CD14-positive monocyte (primary cell): ENCODE measurements at regions not wholly inside any gene's neighbourhood (a gene's known extent, or its start where the extent isn't known, plus 50 kb on each side); places are given as distances from the start of the nearest gene placed in this dataset.

ENCODE experiments used
- DNase-seq, 3 donors: peaks; one replicate each; pipeline ENCODE4 v3.0.0-alpha.2; 2011 to 2022
- H2AFZ ChIP-seq: 2 replicates; pipeline ENCODE4 v1.6.0; 2012; ENCODE audit warnings: mild to moderate bottlenecking, low read depth, low read length, inconsistent platforms; ENCODE audit not compliant: insufficient read depth, poor library complexity, severe bottlenecking
- H3K27ac ChIP-seq, 2 donors: 1 replicate in 1 of 2; 2 replicates in 1 of 2; pipeline ENCODE4 v1.5.1; 2012 to 2013; ENCODE audit warnings: low read length in 2 of 2, control low read depth in 1 of 2, inconsistent platforms in 1 of 2, low read depth in 1 of 2, mild to moderate bottlenecking in 1 of 2
- H3K27me3 ChIP-seq, 2 donors: one replicate each; pipeline versions ENCODE4 v1.6.0 to v1.6.1; 2011 to 2013; ENCODE audit warnings: low read length in 2 of 2; ENCODE audit not compliant: control insufficient read depth in 2 of 2, insufficient read depth in 2 of 2
- H3K36me3 ChIP-seq, 2 donors: replicated peaks in 1 of 2; 1 replicate in 1 of 2; 2 replicates in 1 of 2; pipeline versions ENCODE4 v1.5.1 to v1.6.1; 2012 to 2013; ENCODE audit warnings: low read length in 2 of 2, control low read depth in 1 of 2, inconsistent platforms in 1 of 2, mild to moderate bottlenecking in 1 of 2; ENCODE audit not compliant: insufficient read depth in 2 of 2, control insufficient read depth in 1 of 2
- H3K4me1 ChIP-seq, 2 donors: 1 replicate in 1 of 2; 2 replicates in 1 of 2; pipeline versions ENCODE4 v1.5.1 to v1.6.1; 2012 to 2013; ENCODE audit warnings: low read length in 2 of 2, control low read depth in 1 of 2, inconsistent platforms in 1 of 2, mild to moderate bottlenecking in 1 of 2, moderate library complexity in 1 of 2; ENCODE audit not compliant: insufficient read depth in 2 of 2, control insufficient read depth in 1 of 2
- H3K4me2 ChIP-seq: replicated peaks from 2 replicates; pipeline ENCODE3; 2012; ENCODE audit warnings: low read length, moderate library complexity, mild to moderate bottlenecking; ENCODE audit not compliant: poor library complexity, severe bottlenecking; ENCODE audit errors: extremely low read depth
- H3K4me3 ChIP-seq, 3 experiments: fragments of 200-600 bp in 1 of 3; sonication (generic) in 1 of 3; replicated peaks in 1 of 3; 1 replicate in 2 of 3; 2 replicates in 1 of 3; pipeline ENCODE4 v1.5.1; 2011 to 2013; ENCODE audit warnings: low read length in 3 of 3, mild to moderate bottlenecking in 3 of 3, control low read depth in 2 of 3, low read depth in 2 of 3, inconsistent platforms in 1 of 3, moderate library complexity in 1 of 3
- H3K79me2 ChIP-seq: 2 replicates; pipeline ENCODE4 v1.6.0; 2012; ENCODE audit warnings: mild to moderate bottlenecking, control low read depth, inconsistent platforms, low read length, moderate library complexity; ENCODE audit not compliant: insufficient read depth
- H3K9ac ChIP-seq: 2 replicates; pipeline ENCODE4 v1.6.0; 2017; ENCODE audit warnings: low read length, mild to moderate bottlenecking; ENCODE audit not compliant: insufficient read depth, poor library complexity, severe bottlenecking
- H3K9me3 ChIP-seq, 2 donors: replicated peaks in 1 of 2; 1 replicate in 1 of 2; 2 replicates in 1 of 2; pipeline versions ENCODE4 v1.5.1 to v1.6.1; 2012 to 2013; ENCODE audit warnings: low read length in 2 of 2, control low read depth in 1 of 2; ENCODE audit not compliant: control insufficient read depth in 1 of 2, insufficient read depth in 1 of 2
- H4K20me1 ChIP-seq: 2 replicates; pipeline ENCODE4 v1.6.0; 2012; ENCODE audit warnings: mild to moderate bottlenecking, low read length, control low read depth, moderate library complexity; ENCODE audit not compliant: insufficient read depth
- H3K27ac Mint-ChIP-seq, 7 donors: one replicate each; pipeline ENCODE4 v1.8.0; 2020; ENCODE audit warnings: mild to moderate bottlenecking in 7 of 7, mixed read lengths in 7 of 7, moderate library complexity in 6 of 7, inconsistent platforms in 2 of 7
- H3K27me3 Mint-ChIP-seq, 3 donors: one replicate each; pipeline ENCODE4 v1.8.0; 2021 to 2022; ENCODE audit warnings: low read depth in 3 of 3, mild to moderate bottlenecking in 3 of 3, mixed read lengths in 3 of 3, moderate library complexity in 3 of 3, inconsistent platforms in 1 of 3
- H3K36me3 Mint-ChIP-seq, 2 donors: one replicate each; pipeline ENCODE4 v1.8.0; 2020; ENCODE audit warnings: mixed read lengths in 2 of 2, inconsistent platforms in 1 of 2, mild to moderate bottlenecking in 1 of 2
- H3K4me1 Mint-ChIP-seq: one replicate; pipeline ENCODE4 v1.8.0; 2020; ENCODE audit warnings: mild to moderate bottlenecking, mixed read lengths
- H3K4me3 Mint-ChIP-seq, 2 donors: one replicate each; pipeline ENCODE4 v1.8.0; 2020; ENCODE audit warnings: mild to moderate bottlenecking in 2 of 2, mixed read lengths in 2 of 2, moderate library complexity in 1 of 2
- H3K9me3 Mint-ChIP-seq, 7 donors: one replicate each; pipeline ENCODE4 v1.8.0; 2020 to 2022; ENCODE audit warnings: mixed read lengths in 7 of 7, mild to moderate bottlenecking in 6 of 7, moderate library complexity in 6 of 7, inconsistent platforms in 2 of 7
- WGBS: methylation state at CpG from one replicate; pipeline ENCODE4 v1.1.5; 2013; ENCODE audit warnings: missing lambda C conversion rate; ENCODE audit not compliant: insufficient coverage; 5-methylcytosine and 5-hydroxymethylcytosine counted together
- intact Hi-C, 2 donors: fragments of 100-400 bp; cut with micrococcal nuclease; formaldehyde crosslinking; loops; one replicate each; pipeline versions ENCODE4 v1.15.0 to v1.15.1; 2023
- TF ChIP-seq, protein P1 (sequence below): fragments of 200-600 bp; IDR thresholded peaks from one replicate; pipeline ENCODE4 v1.8.0; 2022; ENCODE audit warnings: antibody characterized with exemption, mild to moderate bottlenecking

DNA sequence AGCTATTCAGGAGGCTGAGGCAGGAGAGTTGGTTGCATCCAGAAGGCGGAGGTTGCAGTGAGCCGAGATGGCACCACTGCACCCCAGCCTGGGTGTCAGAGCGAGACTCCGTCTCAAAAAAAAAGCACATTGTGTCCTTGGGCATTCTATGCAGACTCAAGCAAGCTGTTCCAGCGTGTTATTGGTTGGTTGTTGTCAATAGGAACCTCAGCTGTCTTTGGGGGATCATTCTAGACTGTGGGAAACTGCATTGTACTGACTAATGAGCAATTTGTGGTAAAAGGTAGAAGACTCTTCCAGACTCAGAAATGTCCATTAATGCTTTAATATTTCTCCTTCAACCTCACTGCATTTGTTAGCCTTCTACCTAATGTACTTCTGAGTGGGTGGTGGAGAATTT is 379.5 kb upstream of the GRAMD2B start:
- Histone ChIP-seq H3K9ac (no peak overlapping the region), H3K4me2 (no peak overlapping the region), H3K79me2 (no peaks in the 10 kb centered on the region), H3K9me3 (peaks cover 0 to 6% of the 10 kb centered on the region in 2 donors), H3K27me3 (no peaks in the 10 kb centered on the region), H2AFZ (no peak overlapping the region), H3K36me3 (no peaks in the 10 kb centered on the region), H3K4me1 (no peaks in the 10 kb centered on the region), H3K4me3 (no peak overlapping the region), H3K27ac (no peak overlapping the region), H4K20me1 (no peaks in the 10 kb centered on the region)
- DNase-seq, result no peak
- intact Hi-C loops, result no loop called here
- Mint-ChIP-seq H3K27ac (no peak overlapping the region), H3K9me3 (peaks cover 0 to 11% (median 2%) of the 10 kb centered on the region in 7 donors), H3K36me3 (no peaks in the 10 kb centered on the region), H3K4me3 (no peak overlapping the region), H3K4me1 (no peaks in the 10 kb centered on the region), H3K27me3 (no peaks in the 10 kb centered on the region)
- 85% methylated on average over 5 of the region's 5 CpGs for WGBS
- TF ChIP-seq, protein P1, sequence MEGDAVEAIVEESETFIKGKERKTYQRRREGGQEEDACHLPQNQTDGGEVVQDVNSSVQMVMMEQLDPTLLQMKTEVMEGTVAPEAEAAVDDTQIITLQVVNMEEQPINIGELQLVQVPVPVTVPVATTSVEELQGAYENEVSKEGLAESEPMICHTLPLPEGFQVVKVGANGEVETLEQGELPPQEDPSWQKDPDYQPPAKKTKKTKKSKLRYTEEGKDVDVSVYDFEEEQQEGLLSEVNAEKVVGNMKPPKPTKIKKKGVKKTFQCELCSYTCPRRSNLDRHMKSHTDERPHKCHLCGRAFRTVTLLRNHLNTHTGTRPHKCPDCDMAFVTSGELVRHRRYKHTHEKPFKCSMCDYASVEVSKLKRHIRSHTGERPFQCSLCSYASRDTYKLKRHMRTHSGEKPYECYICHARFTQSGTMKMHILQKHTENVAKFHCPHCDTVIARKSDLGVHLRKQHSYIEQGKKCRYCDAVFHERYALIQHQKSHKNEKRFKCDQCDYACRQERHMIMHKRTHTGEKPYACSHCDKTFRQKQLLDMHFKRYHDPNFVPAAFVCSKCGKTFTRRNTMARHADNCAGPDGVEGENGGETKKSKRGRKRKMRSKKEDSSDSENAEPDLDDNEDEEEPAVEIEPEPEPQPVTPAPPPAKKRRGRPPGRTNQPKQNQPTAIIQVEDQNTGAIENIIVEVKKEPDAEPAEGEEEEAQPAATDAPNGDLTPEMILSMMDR, result no peak

DNA sequence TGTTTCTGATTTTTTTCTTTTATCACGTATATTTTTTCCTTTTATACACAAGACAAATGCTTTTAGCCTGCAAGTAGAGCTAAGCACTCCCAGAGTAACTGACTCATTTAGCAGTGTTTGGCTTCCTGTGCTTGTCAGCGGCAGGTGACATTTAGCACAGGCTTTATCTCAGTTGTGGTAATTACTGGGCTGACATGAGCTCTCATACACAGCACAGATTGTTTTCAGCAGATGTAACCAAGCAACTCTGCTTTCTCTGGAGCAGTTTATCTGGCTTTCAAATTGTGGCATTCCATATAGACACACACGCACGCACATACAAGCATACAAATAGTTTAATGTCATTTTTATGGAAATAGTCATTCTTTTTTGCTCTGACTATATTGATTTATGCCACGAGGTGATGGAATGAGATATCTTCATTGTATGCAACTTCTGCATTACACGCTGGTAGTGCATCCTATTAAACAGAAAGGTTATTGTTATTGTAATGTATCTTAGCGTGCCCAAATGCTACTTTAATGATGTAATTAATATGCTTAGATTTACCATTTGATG is 379.0 kb upstream of the GRAMD2B start:
- H2AFZ ChIP-seq, result no peak overlapping the region
- H4K20me1 ChIP-seq, result no peaks in the 10 kb centered on the region
- no peak for DNase-seq
- intact Hi-C loops, result no loop called here
- Mint-ChIP-seq H3K27ac (no peak overlapping the region), H3K9me3 (peaks cover 0 to 14% (median 2%) of the 10 kb centered on the region in 7 donors), H3K27me3 (no peaks in the 10 kb centered on the region), H3K4me3 (no peak overlapping the region), H3K4me1 (no peaks in the 10 kb centered on the region), H3K36me3 (no peaks in the 10 kb centered on the region)
- WGBS, result 71% methylated on average over 2 of the region's 7 CpGs
- H3K36me3 ChIP-seq, result no peaks in the 10 kb centered on the region
- H3K4me2 ChIP-seq, result no peak overlapping the region
- TF ChIP-seq, protein P1, result no peak
- H3K9me3 ChIP-seq, result peaks cover 0 to 6% of the 10 kb centered on the region in 2 donors
- no peaks in the 10 kb centered on the region for H3K79me2 ChIP-seq
- H3K9ac ChIP-seq, result no peak overlapping the region
- no peak overlapping the region for H3K27ac ChIP-seq
- no peaks in the 10 kb centered on the region for H3K4me1 ChIP-seq
- no peak overlapping the region for H3K4me3 ChIP-seq
- no peaks in the 10 kb centered on the region for H3K27me3 ChIP-seq
